Trophoblast cell (in vitro differentiated cells and primary cell): ENCODE measurements at regions not wholly inside any gene's neighbourhood (a gene's known extent, or its start where the extent isn't known, plus 50 kb on each side); places are given as distances from the start of the nearest gene placed in this dataset.
A peak's percentile ranks its signal among the peaks of the same experiment; 100 is the strongest.

Experiments used
- DNase-seq, 2 donors: peaks; one replicate each; pipeline ENCODE4 v3.0.0-alpha.2; 2016
- H2AFZ ChIP-seq: 2 replicates; pipeline ENCODE4 v1.6.1; 2013; ENCODE audit warnings: low read length, moderate library complexity, mild to moderate bottlenecking; ENCODE audit not compliant: insufficient read depth, poor library complexity
- H2AK5ac ChIP-seq: 2 replicates; pipeline ENCODE4 v1.6.1; 2013; ENCODE audit warnings: mild to moderate bottlenecking, low read length
- H2BK120ac ChIP-seq: 2 replicates; pipeline ENCODE4 v1.6.1; 2013; ENCODE audit warnings: low read length, mild to moderate bottlenecking, moderate library complexity; ENCODE audit not compliant: insufficient read depth, poor library complexity
- H2BK12ac ChIP-seq: 2 replicates; pipeline ENCODE4 v1.6.1; 2013; ENCODE audit warnings: mild to moderate bottlenecking, low read length, moderate library complexity
- H2BK5ac ChIP-seq: 2 replicates; pipeline ENCODE4 v1.6.1; 2013; ENCODE audit warnings: low read length, low read depth, moderate library complexity, mild to moderate bottlenecking; ENCODE audit not compliant: poor library complexity
- H3K14ac ChIP-seq: 2 replicates; pipeline ENCODE4 v1.6.1; 2013; ENCODE audit warnings: mild to moderate bottlenecking, low read length
- H3K18ac ChIP-seq: 2 replicates; pipeline ENCODE4 v1.6.1; 2013; ENCODE audit warnings: mild to moderate bottlenecking, low read length
- H3K23ac ChIP-seq: 2 replicates; pipeline ENCODE4 v1.6.1; 2013; ENCODE audit warnings: low read length
- H3K27ac ChIP-seq: 2 replicates; pipeline ENCODE4 v1.5.1; 2013; ENCODE audit warnings: low read depth, mild to moderate bottlenecking, inconsistent platforms, low read length, moderate library complexity
- H3K27me3 ChIP-seq: 2 replicates; pipeline ENCODE4 v1.6.1; 2013; ENCODE audit warnings: inconsistent platforms, mild to moderate bottlenecking, low read length, moderate library complexity; ENCODE audit not compliant: insufficient read depth
- H3K36me3 ChIP-seq, 2 experiments: 1 replicate in 1 of 2; 2 replicates in 1 of 2; pipeline ENCODE4 v1.6.1; 2013; ENCODE audit warnings: low read length in 2 of 2, mild to moderate bottlenecking in 2 of 2, moderate library complexity in 1 of 2; ENCODE audit not compliant: insufficient read depth in 2 of 2, control insufficient read depth in 1 of 2
- H3K4ac ChIP-seq: 2 replicates; pipeline ENCODE4 v1.6.1; 2013; ENCODE audit warnings: low read depth, mild to moderate bottlenecking, low read length, moderate library complexity
- H3K4me1 ChIP-seq, 2 experiments: 1 replicate in 1 of 2; 2 replicates in 1 of 2; pipeline ENCODE4 v1.6.1; 2013; ENCODE audit warnings: low read length in 2 of 2, mild to moderate bottlenecking in 2 of 2, moderate library complexity in 1 of 2; ENCODE audit not compliant: insufficient read depth in 2 of 2, control insufficient read depth in 1 of 2
- H3K4me2 ChIP-seq: 2 replicates; pipeline ENCODE4 v1.6.1; 2013; ENCODE audit warnings: inconsistent platforms, mild to moderate bottlenecking, low read length, moderate library complexity
- H3K4me3 ChIP-seq: 2 replicates; pipeline ENCODE4 v1.5.1; 2013; ENCODE audit warnings: mild to moderate bottlenecking, low read depth, low read length, inconsistent platforms
- H3K79me1 ChIP-seq: one replicate; pipeline ENCODE4 v1.6.1; 2013; ENCODE audit warnings: low read length
- H3K79me2 ChIP-seq: 2 replicates; pipeline ENCODE4 v1.6.1; 2013; ENCODE audit warnings: low read length, mild to moderate bottlenecking; ENCODE audit not compliant: control insufficient read depth, insufficient read depth, poor library complexity
- H3K9ac ChIP-seq: 2 replicates; pipeline ENCODE4 v1.6.1; 2013; ENCODE audit warnings: mild to moderate bottlenecking, low read length
- H3K9me3 ChIP-seq: 2 replicates; pipeline ENCODE4 v1.6.1; 2013; ENCODE audit warnings: low read depth, mild to moderate bottlenecking, control low read depth, inconsistent platforms, low read length; ENCODE audit not compliant: insufficient read depth
- H4K12ac ChIP-seq: 2 replicates; pipeline ENCODE4 v1.6.1; 2013; ENCODE audit warnings: low read depth, mild to moderate bottlenecking, low read length, moderate library complexity
- H4K8ac ChIP-seq: 2 replicates; pipeline ENCODE4 v1.6.1; 2013; ENCODE audit warnings: low read depth, mild to moderate bottlenecking, low read length, moderate library complexity
- H4K91ac ChIP-seq: one replicate; pipeline ENCODE4 v1.6.1; 2013; ENCODE audit warnings: low read depth, mild to moderate bottlenecking, low read length, moderate library complexity
- WGBS: extraction: QIAGEN DNeasy Blood & Tissue Kit; methylation state at CpG from one replicate; pipeline ENCODE4 v1.1.7; 2013; ENCODE audit warnings: missing lambda C conversion rate; ENCODE audit not compliant: insufficient read length, insufficient coverage; ENCODE audit errors: extremely low coverage; 5-methylcytosine and 5-hydroxymethylcytosine counted together

GRCh38 chr2:33666879-33667278 is 67.8 kb upstream of the FAM98A start:
- peaks cover 5% of the 10 kb centered on the region for H3K9me3 ChIP-seq

GRCh38 chr2:33665039-33665438 is 65.9 kb upstream of the FAM98A start:
- Histone ChIP-seq H3K4me1 (no peaks in the 10 kb centered on the region), H3K9ac (no peak overlapping the region), H4K91ac (no peak overlapping the region), H3K79me1 (no peaks in the 10 kb centered on the region), H3K18ac (no peak overlapping the region), H3K14ac (no peak overlapping the region), H4K8ac (no peak overlapping the region), H2BK120ac (no peak overlapping the region), H3K4ac (no peak overlapping the region), H3K4me2 (no peak overlapping the region), H3K79me2 (no peaks in the 10 kb centered on the region), H2BK5ac (no peak overlapping the region), H2AFZ (no peak overlapping the region), H2AK5ac (no peak overlapping the region), H3K36me3 (no peaks in the 10 kb centered on the region), H3K27ac (no peak overlapping the region), H3K9me3 (peaks cover 5% of the 10 kb centered on the region), H4K12ac (no peak overlapping the region), H2BK12ac (no peak overlapping the region), H3K27me3 (no peaks in the 10 kb centered on the region), H3K4me3 (no peak overlapping the region), H3K23ac (no peak overlapping the region)
- WGBS, result no CpG with 5 or more reads among the region's 1 CpG
- DNase-seq, result no peak

More at GRCh38 chr2:33666879-33667278, 67.8 kb upstream of the FAM98A start:
- Histone ChIP-seq H2AK5ac (no peak overlapping the region), H3K4me3 (peak overlapping the region; percentile 57), H3K23ac (no peak overlapping the region), H3K27me3 (no peaks in the 10 kb centered on the region), H4K8ac (no peak overlapping the region), H3K9ac (no peak overlapping the region), H3K4me2 (no peak overlapping the region), H3K14ac (no peak overlapping the region), H3K36me3 (no peaks in the 10 kb centered on the region), H2AFZ (no peak overlapping the region), H3K27ac (no peak overlapping the region), H4K12ac (no peak overlapping the region), H4K91ac (no peak overlapping the region), H3K4ac (no peak overlapping the region), H3K79me2 (no peaks in the 10 kb centered on the region), H2BK5ac (no peak overlapping the region), H3K4me1 (no peaks in the 10 kb centered on the region), H2BK120ac (no peak overlapping the region), H3K18ac (no peak overlapping the region), H3K79me1 (no peaks in the 10 kb centered on the region), H2BK12ac (no peak overlapping the region)
- DNase-seq, result no peak
- no CpG with 5 or more reads among the region's 4 CpGs for WGBS

- H3K9ac ChIP-seq, result no peak overlapping the region
- no peak overlapping the region for H2BK120ac ChIP-seq
- H3K79me2 ChIP-seq, result no peaks in the 10 kb centered on the region
- no peak overlapping the region for H3K23ac ChIP-seq
- H2AFZ ChIP-seq, result no peak overlapping the region
- H3K14ac ChIP-seq, result no peak overlapping the region
- H2BK5ac ChIP-seq, result no peak overlapping the region
- no peak overlapping the region for H4K12ac ChIP-seq
- no peak overlapping the region for H3K4me3 ChIP-seq
- no peak overlapping the region for H3K4ac ChIP-seq
- no CpG with 5 or more reads among the region's 10 CpGs for WGBS
- no peak overlapping the region for H2AK5ac ChIP-seq
- no peak overlapping the region for H4K8ac ChIP-seq
- peaks cover 2% of the 10 kb centered on the region for H3K9me3 ChIP-seq
- no peaks in the 10 kb centered on the region for H3K79me1 ChIP-seq
- no peaks in the 10 kb centered on the region for H3K27me3 ChIP-seq
- H3K36me3 ChIP-seq, result no peaks in the 10 kb centered on the region
- H3K4me1 ChIP-seq, result no peaks in the 10 kb centered on the region
- H2BK12ac ChIP-seq, result no peak overlapping the region
- no peak overlapping the region for H3K4me2 ChIP-seq
- H4K91ac ChIP-seq, result no peak overlapping the region
- no peak overlapping the region for H3K27ac ChIP-seq
- no peak overlapping the region for H3K18ac ChIP-seq
- DNase-seq, result peak; percentile 88 to 89
These were observed 61.5 kb upstream of the FAM98A start for GRCh38 chr2:33660416-33661123.

- H3K79me1 ChIP-seq, result no peaks in the 10 kb centered on the region
- no peak overlapping the region for H2BK5ac ChIP-seq
- H2AK5ac ChIP-seq, result no peak overlapping the region
- no peak overlapping the region for H3K18ac ChIP-seq
- no peak overlapping the region for H2BK120ac ChIP-seq
- H3K9ac ChIP-seq, result no peak overlapping the region
- H3K4ac ChIP-seq, result no peak overlapping the region
- H3K4me3 ChIP-seq, result no peak overlapping the region
- H3K9me3 ChIP-seq, result peaks cover 3% of the 10 kb centered on the region
- no peak overlapping the region for H4K8ac ChIP-seq
- no peak overlapping the region for H3K27ac ChIP-seq
- DNase-seq, result no peak
- H3K27me3 ChIP-seq, result no peaks in the 10 kb centered on the region
- H3K4me2 ChIP-seq, result no peak overlapping the region
- H3K4me1 ChIP-seq, result no peaks in the 10 kb centered on the region
- no peak overlapping the region for H3K23ac ChIP-seq
- H4K12ac ChIP-seq, result no peak overlapping the region
- H2BK12ac ChIP-seq, result no peak overlapping the region
- no peak overlapping the region for H4K91ac ChIP-seq
- WGBS, result no CpG with 5 or more reads among the region's 5 CpGs
- H2AFZ ChIP-seq, result no peak overlapping the region
- no peaks in the 10 kb centered on the region for H3K36me3 ChIP-seq
- no peak overlapping the region for H3K14ac ChIP-seq
- H3K79me2 ChIP-seq, result no peaks in the 10 kb centered on the region
These were observed 56.7 kb upstream of the FAM98A start for GRCh38 chr2:33655626-33656320.
